ENCODE measurements at regions not wholly inside any gene's neighbourhood (a gene's known extent, or its start where the extent isn't known, plus 50 kb on each side); places are given as distances from the start of the nearest gene placed in this dataset.
"Not testable (repeated sequence)": the region's sequence is repeated elsewhere in the genome, so short reads cannot be mapped to it uniquely, and the experiment has no call there.

GRCh38 chr1:21385022-21385421, 54.9 kb upstream of the NBPF3 start:
- no peak for DNase-seq

DNA sequence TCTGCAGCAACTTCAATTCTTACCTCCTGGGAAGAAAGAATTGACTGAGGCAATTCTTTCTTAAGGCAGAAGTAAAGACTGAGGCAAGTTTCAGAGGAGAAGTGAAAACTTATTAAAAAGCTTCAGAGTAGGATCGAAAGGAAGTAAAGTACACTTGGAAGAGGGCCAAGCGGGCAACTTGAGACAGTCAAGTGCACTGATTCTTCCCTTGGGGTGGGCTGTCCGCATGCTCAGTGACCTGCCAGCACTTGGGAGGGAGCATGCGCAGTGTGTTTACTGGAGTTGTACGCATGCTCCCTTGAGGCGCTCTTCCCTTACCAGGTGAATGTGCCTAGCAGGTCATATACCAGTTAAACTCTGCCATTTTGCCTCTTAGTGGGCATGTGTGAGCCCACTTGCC, 55.3 kb upstream of the NBPF3 start:
- DNase-seq: no peak

- no peak for DNase-seq
Measured at GRCh38 chr1:21383785-21384401, 56.0 kb upstream of the NBPF3 start.

DNA sequence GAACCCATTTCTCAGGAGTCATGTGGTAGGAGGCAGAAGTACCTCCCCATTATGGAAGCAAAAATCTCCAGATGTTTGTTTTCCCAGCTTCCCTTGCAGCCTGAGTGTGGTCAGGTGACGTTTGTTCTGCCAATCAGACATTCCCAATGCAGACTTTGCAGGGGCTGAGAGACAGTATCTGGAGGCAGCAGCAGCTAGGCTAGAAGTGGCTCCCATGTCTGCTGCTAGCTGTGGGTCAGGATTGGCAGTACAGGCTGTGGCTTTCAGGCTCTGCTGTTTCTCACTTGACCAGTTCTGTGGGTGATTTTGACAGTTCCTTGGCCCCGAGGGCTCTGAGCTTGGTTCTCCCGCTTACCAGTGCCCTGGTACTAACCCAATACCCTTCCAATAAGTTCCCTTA, 58.6 kb upstream of the NBPF3 start:
- no peak for DNase-seq

- not testable (repeated sequence) for DNase-seq
Measured at GRCh38 chr1:21380147-21380546, 59.8 kb upstream of the NBPF3 start.

DNA sequence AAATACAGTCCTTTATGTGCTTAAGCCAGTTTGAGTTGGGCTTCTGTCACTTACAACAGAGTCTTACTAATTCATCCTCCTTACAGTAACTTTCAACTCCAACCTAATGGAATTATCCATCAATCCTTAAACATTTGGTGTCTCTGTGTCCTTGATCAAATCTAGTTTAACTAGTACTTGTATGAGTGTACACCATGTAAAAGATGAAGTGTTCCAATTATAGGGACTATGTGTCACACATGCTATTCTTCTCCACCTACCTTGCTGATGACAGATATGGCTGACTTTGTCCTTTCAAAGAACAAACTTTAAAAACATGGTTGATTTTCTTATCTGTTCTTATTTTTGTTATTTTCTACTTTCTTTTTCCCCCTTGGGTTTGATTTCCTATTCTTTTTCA, 60.4 kb upstream of the NBPF3 start:
- DNase-seq: no peak

GRCh38 chr1:21378705-21379494, 61.0 kb upstream of the NBPF3 start:
- DNase-seq: no peak

DNA sequence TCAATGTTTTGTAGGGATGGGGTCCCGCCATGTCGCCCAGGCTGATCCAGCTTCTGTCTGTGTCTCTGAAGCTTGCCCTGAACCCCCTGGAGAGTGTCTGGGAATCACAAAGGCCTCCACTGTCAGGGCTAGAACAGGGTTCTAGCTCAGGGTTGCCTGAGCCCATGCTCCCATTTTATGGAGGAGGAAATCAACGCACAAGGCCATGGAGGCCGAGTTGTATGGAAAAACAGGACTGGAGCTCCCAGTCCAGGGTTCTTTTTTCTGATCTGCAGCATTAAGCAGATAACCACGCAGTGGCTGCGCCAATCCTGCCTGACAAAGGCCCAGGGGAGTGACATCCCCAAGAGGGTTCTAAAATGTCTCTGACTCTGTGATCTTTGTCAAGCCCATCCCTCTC, 67.6 kb upstream of the NBPF3 start:
- DNase-seq: no peak

GRCh38 chr1:21369905-21370304, 70.0 kb upstream of the NBPF3 start:
- no peak for DNase-seq

DNA sequence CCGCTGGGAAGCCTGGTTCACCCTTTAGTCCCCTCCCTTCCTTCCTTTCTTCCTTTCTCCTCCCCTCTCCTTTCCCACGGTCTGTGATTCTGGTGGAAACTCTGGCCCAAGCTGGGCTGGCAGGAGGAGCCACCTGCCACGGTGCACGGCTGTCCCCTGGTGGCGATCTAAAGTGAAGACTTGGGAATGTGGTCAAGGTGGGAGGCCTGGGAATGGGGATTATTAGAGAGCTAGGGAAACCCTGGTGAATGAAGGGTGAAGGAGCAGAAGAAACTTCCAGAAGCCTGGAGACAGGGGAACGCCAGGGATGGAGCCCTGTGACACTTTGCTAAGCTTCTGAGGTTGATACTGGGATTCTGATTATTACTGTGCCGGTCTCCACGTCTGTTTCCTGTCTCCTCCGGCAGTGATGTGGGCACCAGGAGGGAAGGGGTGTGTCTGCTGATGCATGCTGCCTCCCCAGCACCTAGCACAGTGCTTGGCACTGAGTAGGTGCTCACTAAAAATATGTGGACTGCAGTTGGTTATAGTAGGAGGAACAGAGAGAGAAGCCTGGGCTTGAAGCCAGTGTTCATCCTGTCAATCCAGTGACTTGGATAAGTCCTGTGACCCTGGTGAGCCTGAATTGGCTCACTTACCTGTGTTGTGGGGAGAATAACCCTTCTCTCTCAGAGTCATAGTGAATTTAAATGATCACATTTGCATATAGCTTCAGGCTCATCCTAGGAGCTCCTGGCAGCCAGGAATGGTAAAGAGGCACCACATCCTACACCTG, 71.2 kb upstream of the NBPF3 start:
- DNase-seq: peak; percentile 74

DNA sequence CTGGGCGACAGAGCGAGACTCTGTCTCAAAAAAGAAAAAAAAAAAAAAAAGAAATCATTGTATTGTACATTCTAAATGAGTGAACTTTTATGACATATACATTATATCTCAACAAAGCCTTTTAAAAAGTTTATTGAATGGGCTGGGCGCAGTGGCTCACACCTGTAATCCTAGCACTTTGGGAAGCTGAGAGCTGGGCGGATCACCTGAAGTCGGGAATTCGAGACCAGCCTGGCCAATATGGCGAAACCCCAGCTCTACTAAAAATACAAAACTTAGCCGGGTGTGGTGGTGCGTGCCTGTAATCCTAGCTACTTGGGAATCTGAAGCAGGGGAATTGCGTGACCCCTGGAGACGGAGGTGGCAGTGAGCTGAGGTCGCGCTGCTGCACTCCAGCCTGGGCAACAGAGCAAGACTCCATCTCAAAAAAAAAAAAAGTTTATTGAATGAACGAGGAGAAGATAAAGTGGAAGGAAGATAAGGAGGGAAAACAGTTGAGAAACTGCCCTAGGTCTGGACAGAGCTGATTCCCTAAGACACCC, 71.9 kb upstream of the NBPF3 start:
- not testable (repeated sequence) for DNase-seq

- DNase-seq: no peak
Measured at GRCh38 chr1:21366288-21366687, 73.6 kb upstream of the NBPF3 start.

DNA sequence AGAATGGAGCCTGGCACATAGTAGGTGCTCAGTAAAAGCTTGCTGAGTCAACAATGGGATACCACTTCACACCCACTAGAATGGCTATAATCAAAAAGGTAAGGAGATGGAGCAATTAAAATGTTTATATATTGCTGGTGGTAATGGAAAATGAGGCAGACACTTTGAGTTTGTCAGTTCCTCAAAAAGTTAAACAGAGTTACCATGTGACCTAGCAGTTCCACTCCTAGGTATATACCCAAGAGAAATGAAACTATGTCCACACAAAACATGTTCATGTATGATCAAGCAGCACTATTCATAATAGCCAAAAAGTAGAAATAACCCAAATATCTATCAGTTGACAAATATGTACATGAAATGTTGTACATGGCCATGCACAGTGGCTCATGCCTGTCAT, 74.8 kb upstream of the ECE1 start:
- DNase-seq: no peak

DNA sequence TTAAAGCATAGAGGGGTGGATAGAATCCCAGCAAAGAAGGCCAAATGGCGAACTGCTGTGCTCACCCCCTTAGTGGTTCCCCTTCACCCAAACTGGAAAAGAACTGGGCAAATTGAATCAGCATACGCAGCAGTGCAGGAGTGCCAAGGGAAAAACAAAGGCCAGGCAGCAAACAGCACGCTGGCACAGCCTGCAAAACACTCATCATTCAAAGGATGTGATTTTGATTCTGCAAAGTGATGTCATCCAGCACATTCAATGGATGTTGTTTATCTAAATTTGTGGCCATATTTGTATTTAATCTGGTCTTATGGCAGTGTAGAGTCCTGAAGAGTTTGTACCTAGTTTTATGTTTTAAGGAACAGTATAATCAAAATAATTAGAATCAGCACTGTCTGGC, 71.8 kb upstream of the ECE1 start:
- DNase-seq: no peak

- no peak for DNase-seq
Measured at GRCh38 chr1:21361506-21361905, 71.2 kb upstream of the ECE1 start.

- no peak for DNase-seq
Measured at GRCh38 chr1:21357161-21357560, 66.9 kb upstream of the ECE1 start.

- no peak for DNase-seq
Measured at GRCh38 chr1:21355956-21356355, 65.7 kb upstream of the ECE1 start.

DNA sequence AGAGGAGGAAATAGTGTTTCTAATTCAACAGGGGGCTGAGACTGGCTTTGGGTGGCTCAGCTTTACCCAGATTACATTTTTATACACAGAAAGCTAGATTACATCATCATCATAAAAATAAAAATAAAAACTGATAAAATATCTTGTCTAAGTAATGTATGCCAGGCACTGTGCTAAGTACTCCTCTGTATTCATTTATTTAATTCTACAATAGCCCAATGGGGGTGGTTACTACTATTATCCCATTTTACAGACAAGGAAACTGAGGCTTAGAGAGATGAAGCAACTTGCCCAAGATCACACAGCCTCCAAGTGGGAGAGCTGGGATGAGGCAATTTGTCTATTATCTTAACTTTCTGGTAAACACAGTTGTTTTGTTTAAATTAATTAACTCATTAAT, 62.3 kb upstream of the ECE1 start:
- DNase-seq: no peak

- no peak for DNase-seq
Measured at GRCh38 chr1:21351901-21352300, 61.6 kb upstream of the ECE1 start.

- no peak for DNase-seq
Measured at GRCh38 chr1:21350202-21350885, 60.1 kb upstream of the ECE1 start.

DNA sequence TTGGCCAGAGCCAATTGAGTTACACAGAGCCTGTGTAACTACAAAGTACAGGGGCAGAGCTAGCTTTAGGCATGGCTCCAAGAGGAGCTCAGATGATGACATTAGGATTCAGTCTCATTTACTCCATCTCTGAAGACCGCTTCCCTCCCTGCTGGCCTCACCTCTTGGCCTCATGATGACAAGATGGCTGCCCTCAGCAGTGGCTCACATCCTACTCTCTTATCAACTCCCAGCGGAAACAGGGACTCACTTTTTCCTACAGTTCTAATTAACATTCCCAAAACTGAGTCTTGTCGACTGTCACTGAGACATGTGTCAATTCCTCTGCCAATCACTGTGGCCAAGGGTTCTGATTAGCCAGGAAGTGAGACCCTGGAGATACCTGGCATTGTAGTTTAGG, 59.4 kb upstream of the ECE1 start:
- DNase-seq: no peak

DNA sequence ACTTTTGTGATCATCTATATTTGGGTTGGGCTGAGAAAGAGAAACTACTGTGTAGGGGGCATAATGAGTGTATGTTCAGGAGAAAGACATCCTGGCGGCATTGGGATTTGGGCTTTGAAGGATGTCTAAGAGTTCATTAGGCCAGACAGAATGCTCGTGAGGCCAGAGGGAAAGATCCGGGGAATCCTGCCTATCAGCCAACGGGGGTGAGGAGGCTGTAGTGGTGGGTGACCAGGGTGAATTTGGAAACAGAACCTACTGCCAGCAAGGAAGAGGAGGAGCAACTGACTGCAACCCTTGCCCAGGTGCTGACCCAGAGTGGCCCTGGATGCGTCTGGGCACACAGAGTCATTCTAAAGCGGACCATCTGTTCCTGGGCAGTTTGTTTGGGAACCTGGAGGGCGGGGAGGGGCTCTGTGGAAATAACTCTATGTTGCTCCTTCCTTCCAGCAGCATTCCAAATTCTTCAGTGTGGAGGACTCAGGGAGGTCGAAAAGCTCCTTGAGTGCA, 56.9 kb upstream of the ECE1 start:
- DNase-seq: no peak

All from NCI-H1092 (cell line).